Keratinocyte (primary cell): ENCODE measurements at regions not wholly inside any gene's neighbourhood (a gene's known extent, or its start where the extent isn't known, plus 50 kb on each side); places are given as distances from the start of the nearest gene placed in this dataset.

ENCODE experiments used
- DNase-seq: peaks from one replicate; pipeline ENCODE4 v3.0.0-alpha.2; 2011; ENCODE audit warnings: low read depth, missing footprints, low spot score
- FAIRE-seq: peaks from 2 replicates; lab custom pipeline; 2011; peaks lifted over from hg19 to GRCh38; lab: Jason Lieb, UNC
- H2AFZ ChIP-seq: 2 replicates; pipeline ENCODE4 v1.6.0; 2012; ENCODE audit warnings: low read length, control low read depth, inconsistent platforms; ENCODE audit not compliant: control insufficient read depth
- H3K27ac ChIP-seq: 2 replicates; pipeline ENCODE4 v1.5.1; 2011; ENCODE audit warnings: low read length; ENCODE audit not compliant: control insufficient read depth, insufficient read depth
- H3K27me3 ChIP-seq: 3 replicates; pipeline ENCODE4 v1.6.0; 2011; ENCODE audit warnings: low read length; ENCODE audit not compliant: control insufficient read depth, insufficient read depth; ENCODE audit errors: extremely low read depth
- H3K36me3 ChIP-seq, 2 experiments: 2 replicates in 1 of 2; 3 replicates in 1 of 2; pipeline ENCODE4 v1.5.1; 2011; ENCODE audit warnings: low read length in 2 of 2, mild to moderate bottlenecking in 1 of 2; ENCODE audit not compliant: control insufficient read depth in 2 of 2, insufficient read depth in 2 of 2; ENCODE audit errors: extremely low read depth in 1 of 2
- H3K4me1 ChIP-seq: 3 replicates; pipeline ENCODE4 v1.5.1; 2011; ENCODE audit warnings: low read length; ENCODE audit not compliant: control insufficient read depth, insufficient read depth; ENCODE audit errors: extremely low read depth
- H3K4me2 ChIP-seq: 3 replicates; pipeline ENCODE4 v1.6.0; 2011; ENCODE audit warnings: low read depth, low read length; ENCODE audit not compliant: control insufficient read depth, insufficient read depth; ENCODE audit errors: extremely low read depth
- H3K4me3 ChIP-seq, 3 experiments: fragments of 200-600 bp in 1 of 3; sonication (generic) in 1 of 3; 2 replicates in 2 of 3; 3 replicates in 1 of 3; pipeline ENCODE4 v1.5.1; 2011 to 2016; ENCODE audit warnings: low read length in 3 of 3, mild to moderate bottlenecking in 3 of 3, control low read depth in 2 of 3, inconsistent platforms in 1 of 3, low read depth in 1 of 3, mixed read lengths in 1 of 3, mixed run types in 1 of 3, moderate library complexity in 1 of 3; ENCODE audit not compliant: control insufficient read depth in 2 of 3, insufficient read depth in 2 of 3; ENCODE audit errors: extremely low read depth in 1 of 3
- H3K79me2 ChIP-seq: 2 replicates; pipeline ENCODE4 v1.6.0; 2012; ENCODE audit warnings: low read length; ENCODE audit not compliant: control insufficient read depth, insufficient read depth
- H3K9ac ChIP-seq: 3 replicates; pipeline ENCODE4 v1.6.0; 2011; ENCODE audit warnings: low read length; ENCODE audit not compliant: control insufficient read depth, insufficient read depth; ENCODE audit errors: extremely low read depth
- H3K9me1 ChIP-seq: 3 replicates; pipeline ENCODE4 v1.6.0; 2011; ENCODE audit warnings: low read length; ENCODE audit not compliant: control insufficient read depth, insufficient read depth; ENCODE audit errors: extremely low read depth
- H3K9me3 ChIP-seq: 2 replicates; pipeline ENCODE4 v1.5.1; 2012; ENCODE audit warnings: low read depth, low read length; ENCODE audit not compliant: control insufficient read depth
- H4K20me1 ChIP-seq: 3 replicates; pipeline ENCODE4 v1.6.0; 2011; ENCODE audit warnings: low read length; ENCODE audit not compliant: control insufficient read depth, insufficient read depth; ENCODE audit errors: extremely low read depth
- EZH2 ChIP-seq: IDR thresholded peaks from one replicate; pipeline ENCODE4 v1.6.1; 2012; ENCODE audit warnings: inconsistent platforms, mild to moderate bottlenecking, low read length, moderate library complexity
- dilution Hi-C: fragments of 300-500 bp; cut with MboI; formaldehyde crosslinking; loops from one replicate; pipeline ENCODE4 v1.7.0; 2020; ENCODE audit warnings: low sequenced_read_pairs; ENCODE audit not compliant: extremely low pct_ligation_motif_present
- TF ChIP-seq, protein P1 (sequence below), 3 experiments: IDR thresholded peaks in 1 of 3; conservative IDR thresholded peaks in 1 of 3; optimal IDR thresholded peaks in 1 of 3; 2 replicates in 2 of 3; 3 replicates in 1 of 3; pipeline versions ENCODE3 to v1.5.1; 2011; ENCODE audit warnings: low read length in 3 of 3, mild to moderate bottlenecking in 3 of 3, moderate library complexity in 2 of 3, control low read depth in 1 of 3, inconsistent platforms in 1 of 3; ENCODE audit not compliant: insufficient read depth in 2 of 3; ENCODE audit errors: extremely low read depth in 1 of 3

DNA sequence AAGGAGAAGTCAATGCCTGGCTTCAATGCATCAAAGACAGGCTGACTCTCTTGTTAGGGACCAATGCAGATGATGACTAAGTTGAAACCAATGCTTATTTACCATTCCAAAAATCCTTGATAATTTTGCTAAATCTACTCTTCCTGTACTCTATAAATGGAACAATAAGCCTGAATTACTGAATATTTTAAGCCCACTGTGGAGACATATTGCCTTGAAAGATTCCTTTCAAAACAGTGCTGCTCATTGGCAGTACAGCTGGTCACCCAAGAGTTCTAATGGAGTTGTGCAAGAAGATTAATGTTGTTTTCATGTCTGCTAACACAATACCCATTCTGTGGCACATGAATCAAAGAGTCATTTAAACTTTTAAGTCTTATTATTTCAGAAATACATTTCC is 181.0 kb upstream of the CBLB start:
- H3K9me1 ChIP-seq, result no peaks in the 10 kb centered on the region
- no peak for FAIRE-seq
- dilution Hi-C loops, result no loop called here

DNA sequence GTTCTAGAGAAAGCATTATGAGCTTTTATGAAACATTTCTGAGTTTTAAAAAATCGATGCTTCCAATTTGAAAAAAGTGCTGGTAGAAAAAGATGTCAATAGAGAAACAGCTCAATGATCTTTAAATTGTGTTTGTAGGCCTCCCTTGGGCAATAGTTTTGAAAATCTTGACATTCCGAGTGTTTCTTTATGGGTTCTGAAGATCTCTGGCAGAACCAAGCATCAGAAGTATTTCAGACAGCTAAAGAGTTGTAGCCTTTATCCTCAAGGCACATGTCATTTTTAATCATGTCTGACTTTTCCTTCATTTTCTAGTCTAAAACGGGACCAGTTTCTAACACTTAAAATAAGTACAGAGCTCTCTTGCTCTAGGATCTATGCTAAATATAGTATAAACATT is 188.1 kb upstream of the CBLB start:
- H4K20me1 ChIP-seq, result no peaks in the 10 kb centered on the region
- DNase-seq, result no peak
- no peak overlapping the region for H2AFZ ChIP-seq
- no peaks in the 10 kb centered on the region for H3K27me3 ChIP-seq
- H3K9me1 ChIP-seq, result no peaks in the 10 kb centered on the region
- TF ChIP-seq EZH2, result no peak
- TF ChIP-seq, protein P1, sequence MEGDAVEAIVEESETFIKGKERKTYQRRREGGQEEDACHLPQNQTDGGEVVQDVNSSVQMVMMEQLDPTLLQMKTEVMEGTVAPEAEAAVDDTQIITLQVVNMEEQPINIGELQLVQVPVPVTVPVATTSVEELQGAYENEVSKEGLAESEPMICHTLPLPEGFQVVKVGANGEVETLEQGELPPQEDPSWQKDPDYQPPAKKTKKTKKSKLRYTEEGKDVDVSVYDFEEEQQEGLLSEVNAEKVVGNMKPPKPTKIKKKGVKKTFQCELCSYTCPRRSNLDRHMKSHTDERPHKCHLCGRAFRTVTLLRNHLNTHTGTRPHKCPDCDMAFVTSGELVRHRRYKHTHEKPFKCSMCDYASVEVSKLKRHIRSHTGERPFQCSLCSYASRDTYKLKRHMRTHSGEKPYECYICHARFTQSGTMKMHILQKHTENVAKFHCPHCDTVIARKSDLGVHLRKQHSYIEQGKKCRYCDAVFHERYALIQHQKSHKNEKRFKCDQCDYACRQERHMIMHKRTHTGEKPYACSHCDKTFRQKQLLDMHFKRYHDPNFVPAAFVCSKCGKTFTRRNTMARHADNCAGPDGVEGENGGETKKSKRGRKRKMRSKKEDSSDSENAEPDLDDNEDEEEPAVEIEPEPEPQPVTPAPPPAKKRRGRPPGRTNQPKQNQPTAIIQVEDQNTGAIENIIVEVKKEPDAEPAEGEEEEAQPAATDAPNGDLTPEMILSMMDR (optimal IDR thresholded peaks at IDR 0.05 in 1 of 3, IDR thresholded peaks at IDR 0.05 in 1 of 3, conservative IDR thresholded peaks at IDR 0.05 in 1 of 3; ENCODE audit: extremely low read depth in 1 of 3, insufficient read depth in 2 of 3, low read length in 3 of 3), result no peak
- H3K4me3 ChIP-seq, result no peak overlapping the region
- H3K79me2 ChIP-seq, result no peaks in the 10 kb centered on the region
- H3K4me2 ChIP-seq, result no peak overlapping the region
- no peaks in the 10 kb centered on the region for H3K9me3 ChIP-seq
- FAIRE-seq, result no peak
- no peaks in the 10 kb centered on the region for H3K4me1 ChIP-seq
- no peaks in the 10 kb centered on the region for H3K36me3 ChIP-seq
- H3K27ac ChIP-seq, result no peak overlapping the region
- no peak overlapping the region for H3K9ac ChIP-seq
- dilution Hi-C loops, result no loop called here

More for the DNA sequence above, 181.0 kb upstream of the CBLB start:
- no peaks in the 10 kb centered on the region for H3K4me1 ChIP-seq
- H3K27ac ChIP-seq, result no peak overlapping the region
- no peak overlapping the region for H3K4me3 ChIP-seq
- H3K79me2 ChIP-seq, result no peaks in the 10 kb centered on the region
- H4K20me1 ChIP-seq, result no peaks in the 10 kb centered on the region
- H3K27me3 ChIP-seq, result no peaks in the 10 kb centered on the region
- no peaks in the 10 kb centered on the region for H3K9me3 ChIP-seq
- TF ChIP-seq EZH2, result no peak
- TF ChIP-seq, protein P1 (optimal IDR thresholded peaks at IDR 0.05 in 1 of 3, IDR thresholded peaks at IDR 0.05 in 1 of 3, conservative IDR thresholded peaks at IDR 0.05 in 1 of 3; ENCODE audit: extremely low read depth in 1 of 3, insufficient read depth in 2 of 3, low read length in 3 of 3), result no peak
- H2AFZ ChIP-seq, result no peak overlapping the region
- no peak overlapping the region for H3K4me2 ChIP-seq
- no peak overlapping the region for H3K9ac ChIP-seq
- no peaks in the 10 kb centered on the region for H3K36me3 ChIP-seq
- no peak for DNase-seq
